GM21786 (cell line): ENCODE measurements at regions not wholly inside any gene's neighbourhood (a gene's known extent, or its start where the extent isn't known, plus 50 kb on each side); places are given as distances from the start of the nearest gene placed in this dataset.

Experiments used
- ATAC-seq: cut with Tn5 transposase; IDR thresholded peaks from one replicate; pipeline ENCODE4 v1.9.1; 2021; ENCODE audit not compliant: unreplicated experiment

GRCh38 chr11:96595011-96595410 lies 205.2 kb downstream of the JRKL start:
- no peak for ATAC-seq

GRCh38 chr11:96607864-96608558 lies 218.2 kb downstream of the JRKL start:
- no peak for ATAC-seq

GRCh38 chr11:96614101-96614500 lies 224.3 kb downstream of the JRKL start:
- ATAC-seq = no peak

- no peak for ATAC-seq
These were observed 225.0 kb downstream of the JRKL start for GRCh38 chr11:96614846-96615245.

GRCh38 chr11:96620464-96621044 lies 230.7 kb downstream of the JRKL start:
- ATAC-seq = no peak

- no peak for ATAC-seq
These were observed 231.3 kb downstream of the JRKL start for GRCh38 chr11:96621161-96621560.

- no peak for ATAC-seq
These were observed 232.3 kb downstream of the JRKL start for GRCh38 chr11:96622026-96622634.

- no peak for ATAC-seq
These were observed 234.3 kb downstream of the JRKL start for GRCh38 chr11:96624126-96624525.

- ATAC-seq = no peak
These were observed 237.6 kb downstream of the JRKL start for GRCh38 chr11:96627376-96627775.

GRCh38 chr11:96635655-96636054 lies 245.8 kb downstream of the JRKL start:
- no peak for ATAC-seq

GRCh38 chr11:96641261-96641660 lies 251.4 kb downstream of the JRKL start:
- no peak for ATAC-seq

GRCh38 chr11:96642583-96642982 lies 252.8 kb downstream of the JRKL start:
- no peak for ATAC-seq

GRCh38 chr11:96643173-96643572 lies 253.4 kb downstream of the JRKL start:
- ATAC-seq = no peak

GRCh38 chr11:96647621-96648020 lies 257.8 kb downstream of the JRKL start:
- ATAC-seq = no peak

GRCh38 chr11:96648991-96649390 lies 259.2 kb downstream of the JRKL start:
- no peak for ATAC-seq

GRCh38 chr11:96652516-96652915 lies 262.7 kb downstream of the JRKL start:
- no peak for ATAC-seq

- no peak for ATAC-seq
These were observed 265.7 kb downstream of the JRKL start for GRCh38 chr11:96655474-96655873.

- ATAC-seq = no peak
These were observed 268.6 kb downstream of the JRKL start for GRCh38 chr11:96658436-96658835.

- no peak for ATAC-seq
These were observed 274.3 kb downstream of the JRKL start for GRCh38 chr11:96664110-96664509.

GRCh38 chr11:96680211-96681018 lies 290.6 kb downstream of the JRKL start:
- ATAC-seq = no peak

- ATAC-seq = no peak
These were observed 291.4 kb downstream of the JRKL start for GRCh38 chr11:96681019-96681716.
